Esophagus muscularis mucosa (tissue), 4 donors: ENCODE measurements at regions not wholly inside any gene's neighbourhood (a gene's known extent, or its start where the extent isn't known, plus 50 kb on each side); places are given as distances from the start of the nearest gene placed in this dataset.

ENCODE experiments used
- DNase-seq: peaks from one replicate; pipeline ENCODE4 v3.0.0-alpha.2; 2017; ENCODE audit errors: extremely low spot score
- H3K27ac ChIP-seq, 4 donors: fragments of 200-600 bp; sonication (generic); replicated peaks in 1 of 4; 1 replicate in 3 of 4; 2 replicates in 1 of 4; pipeline ENCODE4 v1.5.1; 2016 to 2019; ENCODE audit warnings: mild to moderate bottlenecking in 1 of 4
- H3K27me3 ChIP-seq, 4 donors: fragments of 200-600 bp; sonication (generic); one replicate each; pipeline versions ENCODE4 v1.5.1 to v1.6.0; 2016 to 2019
- H3K36me3 ChIP-seq, 4 donors: fragments of 200-600 bp; sonication (generic); one replicate each; pipeline ENCODE4 v1.5.1; 2016 to 2019
- H3K4me1 ChIP-seq, 4 donors: fragments of 200-600 bp; sonication (generic); one replicate each; pipeline ENCODE4 v1.5.1; 2016 to 2019
- H3K4me3 ChIP-seq, 4 donors: fragments of 200-600 bp; sonication (generic); 1 replicate in 2 of 4; 2 replicates in 2 of 4; pipeline ENCODE4 v1.5.1; 2016 to 2019; ENCODE audit warnings: mild to moderate bottlenecking in 4 of 4, moderate library complexity in 1 of 4
- H3K9me3 ChIP-seq, 4 donors: fragments of 200-600 bp; sonication (generic); 1 replicate in 3 of 4; 2 replicates in 1 of 4; pipeline ENCODE4 v1.5.1; 2016 to 2019
- EP300 ChIP-seq: sonication (generic); formaldehyde crosslinking; IDR thresholded peaks from one replicate; pipeline ENCODE4 v1.6.1; 2017; ENCODE audit warnings: antibody characterized with exemption
- POLR2A ChIP-seq: fragments of 450-650 bp; IDR thresholded peaks from one replicate; pipeline ENCODE4 v1.6.1; 2017; ENCODE audit warnings: antibody characterized with exemption, moderate library complexity, mild to moderate bottlenecking, low read depth
- POLR2AphosphoS5 ChIP-seq, 2 donors: sonication (generic); formaldehyde crosslinking; IDR thresholded peaks; one replicate each; pipeline ENCODE4 v1.6.1; 2017; ENCODE audit warnings: antibody characterized with exemption in 2 of 2
- WGBS: methylation state at CpG from one replicate; pipeline ENCODE4 v1.1.5; 2018; 5-methylcytosine and 5-hydroxymethylcytosine counted together
- intact Hi-C: fragments of 100-400 bp; cut with DNase I; formaldehyde crosslinking; loops from one replicate; pipeline ENCODE4 v1.15.1; 2023
- TF ChIP-seq, protein P1 (sequence below), 3 experiments: fragments of 200-600 bp in 2 of 3; fragments of 450-650 bp in 1 of 3; sonication (generic) in 2 of 3; IDR thresholded peaks; one replicate each; pipeline ENCODE4 v1.5.1; 2017 to 2019; ENCODE audit warnings: antibody characterized with exemption in 3 of 3, mild to moderate bottlenecking in 2 of 3, moderate library complexity in 1 of 3

DNA sequence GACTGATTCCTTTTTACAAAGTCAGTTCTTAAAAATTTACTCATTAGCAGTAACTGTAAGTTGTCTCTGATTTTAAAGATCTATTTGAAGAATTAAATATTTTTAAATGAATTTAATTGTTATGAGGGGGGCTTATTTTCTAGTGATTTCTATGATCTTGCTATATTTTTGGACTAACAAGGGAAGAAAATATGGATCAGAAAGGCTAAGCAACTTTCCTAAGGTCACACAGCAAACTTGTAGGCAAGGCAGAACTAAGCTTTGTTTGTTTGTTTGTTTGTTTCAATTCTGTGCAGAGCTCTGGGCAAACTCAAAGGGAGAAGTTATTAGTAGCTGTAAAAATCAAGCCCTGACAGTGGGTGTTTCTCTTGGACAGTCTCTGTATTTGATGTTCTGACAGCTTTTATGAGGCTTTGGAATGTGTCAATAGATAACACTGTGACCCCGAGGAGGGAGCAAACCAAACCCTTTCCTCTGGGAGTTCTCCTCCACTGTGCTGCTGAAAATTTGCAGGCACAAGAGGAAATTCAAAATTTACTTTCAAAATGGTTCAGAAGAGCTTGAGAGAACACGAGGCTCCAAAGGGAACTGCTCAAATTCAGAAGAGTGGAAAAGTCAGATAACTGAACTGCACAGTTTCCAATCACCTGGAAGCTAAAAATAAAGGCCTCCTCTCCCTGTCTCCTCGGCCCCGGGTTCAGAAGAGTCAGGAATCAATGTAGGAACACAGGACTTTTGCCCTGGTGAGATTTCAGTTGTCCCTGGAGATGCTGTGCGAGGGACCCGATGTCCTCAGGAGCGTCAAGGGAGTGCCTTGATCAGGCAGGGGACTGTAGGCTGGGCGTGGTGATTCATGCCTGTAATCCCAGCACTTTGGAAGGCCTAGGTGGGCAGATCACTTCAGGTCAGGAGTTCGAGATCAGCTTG lies 325.7 kb downstream of the GATA3 start:
- 50% methylated on average over 8 of the region's 9 CpGs for WGBS
- H3K4me3 ChIP-seq, result no peak overlapping the region
- intact Hi-C loops, result no loop called here

GRCh38 chr10:8380833-8381496 lies 326.5 kb downstream of the GATA3 start:
- Histone ChIP-seq H3K36me3 (no peaks in the 10 kb centered on the region), H3K27me3 (no peaks in the 10 kb centered on the region), H3K27ac (no peak overlapping the region), H3K9me3 (no peaks in the 10 kb centered on the region), H3K4me3 (no peak overlapping the region), H3K4me1 (peaks cover 0 to 7% (median 0%) of the 10 kb centered on the region in 4 donors)
- no peak for DNase-seq
- intact Hi-C loops, result no loop called here
- 91% methylated on average over 3 of the region's 3 CpGs for WGBS
- TF ChIP-seq, protein P1, sequence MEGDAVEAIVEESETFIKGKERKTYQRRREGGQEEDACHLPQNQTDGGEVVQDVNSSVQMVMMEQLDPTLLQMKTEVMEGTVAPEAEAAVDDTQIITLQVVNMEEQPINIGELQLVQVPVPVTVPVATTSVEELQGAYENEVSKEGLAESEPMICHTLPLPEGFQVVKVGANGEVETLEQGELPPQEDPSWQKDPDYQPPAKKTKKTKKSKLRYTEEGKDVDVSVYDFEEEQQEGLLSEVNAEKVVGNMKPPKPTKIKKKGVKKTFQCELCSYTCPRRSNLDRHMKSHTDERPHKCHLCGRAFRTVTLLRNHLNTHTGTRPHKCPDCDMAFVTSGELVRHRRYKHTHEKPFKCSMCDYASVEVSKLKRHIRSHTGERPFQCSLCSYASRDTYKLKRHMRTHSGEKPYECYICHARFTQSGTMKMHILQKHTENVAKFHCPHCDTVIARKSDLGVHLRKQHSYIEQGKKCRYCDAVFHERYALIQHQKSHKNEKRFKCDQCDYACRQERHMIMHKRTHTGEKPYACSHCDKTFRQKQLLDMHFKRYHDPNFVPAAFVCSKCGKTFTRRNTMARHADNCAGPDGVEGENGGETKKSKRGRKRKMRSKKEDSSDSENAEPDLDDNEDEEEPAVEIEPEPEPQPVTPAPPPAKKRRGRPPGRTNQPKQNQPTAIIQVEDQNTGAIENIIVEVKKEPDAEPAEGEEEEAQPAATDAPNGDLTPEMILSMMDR (IDR thresholded peaks at IDR 0.05), result no peak
- no peak for TF ChIP-seq EP300
- no peak for TF ChIP-seq POLR2AphosphoS5 (IDR thresholded peaks at IDR 0.05)
- no peak for TF ChIP-seq POLR2A

More for the DNA sequence above, 325.7 kb downstream of the GATA3 start:
- TF ChIP-seq, protein P1 (IDR thresholded peaks at IDR 0.05), result no peak
- TF ChIP-seq EP300, result no peak
- TF ChIP-seq POLR2AphosphoS5 (IDR thresholded peaks at IDR 0.05), result no peak
- TF ChIP-seq POLR2A, result no peak
- Histone ChIP-seq H3K27ac (no peak overlapping the region), H3K4me1 (peaks cover 0 to 7% (median 0%) of the 10 kb centered on the region in 4 donors), H3K9me3 (no peaks in the 10 kb centered on the region), H3K27me3 (no peaks in the 10 kb centered on the region), H3K36me3 (no peaks in the 10 kb centered on the region)
- DNase-seq, result no peak

- no peak for DNase-seq
- H3K4me1 ChIP-seq, result no peaks in the 10 kb centered on the region
- no peaks in the 10 kb centered on the region for H3K36me3 ChIP-seq
- H3K4me3 ChIP-seq, result no peak overlapping the region
- no peak overlapping the region for H3K27ac ChIP-seq
- peaks cover 0 to 5% (median 0%) of the 10 kb centered on the region in 4 donors for H3K9me3 ChIP-seq
- WGBS, result 93% methylated on average over 8 of the region's 8 CpGs
- no peaks in the 10 kb centered on the region for H3K27me3 ChIP-seq
- TF ChIP-seq POLR2AphosphoS5 (IDR thresholded peaks at IDR 0.05) (no peak), POLR2A (no peak), EP300 (no peak)
- TF ChIP-seq, protein P1 (IDR thresholded peaks at IDR 0.05), result no peak
- intact Hi-C loops, result no loop called here
Measured at GRCh38 chr10:8386781-8387180, 332.3 kb downstream of the GATA3 start.

DNA sequence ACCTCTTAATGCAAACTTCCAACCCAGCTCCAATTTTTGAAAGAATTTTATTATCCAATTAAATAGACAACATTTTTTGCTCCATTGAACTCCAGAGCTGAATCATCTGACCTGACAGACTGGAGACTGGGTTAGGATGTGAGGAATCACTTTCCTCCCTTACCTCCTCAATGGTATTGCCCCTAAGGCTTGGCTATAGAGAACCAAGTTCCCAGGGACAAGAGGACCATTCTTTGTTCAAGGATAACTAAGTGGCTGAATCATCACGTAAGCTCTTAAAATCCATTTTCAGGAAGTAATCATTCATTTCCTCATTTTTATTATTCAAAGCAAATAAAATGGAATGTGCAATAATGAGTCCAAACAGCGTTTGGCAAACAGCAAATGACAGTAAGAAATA lies 335.1 kb downstream of the GATA3 start:
- intact Hi-C loops, result no loop called here
- H3K27me3 ChIP-seq, result peaks cover 0 to 6% (median 0%) of the 10 kb centered on the region in 4 donors
- 59% methylated on average over 2 of the region's 2 CpGs for WGBS
- no peak overlapping the region for H3K4me3 ChIP-seq
- no peak for DNase-seq
- H3K4me1 ChIP-seq, result no peaks in the 10 kb centered on the region
- no peaks in the 10 kb centered on the region for H3K36me3 ChIP-seq
- H3K9me3 ChIP-seq, result peaks cover 0 to 5% (median 0%) of the 10 kb centered on the region in 4 donors
- no peak overlapping the region for H3K27ac ChIP-seq
- TF ChIP-seq EP300, result no peak

GRCh38 chr10:8392216-8392615 lies 337.7 kb downstream of the GATA3 start:
- intact Hi-C loops, result no loop called here
- 74% methylated on average over 2 of the region's 2 CpGs for whole genome bisulfite sequencing
- TF ChIP-seq, protein P1 (IDR thresholded peaks at IDR 0.05), result no peak
- TF ChIP-seq EP300, result no peak
- no peak for TF ChIP-seq POLR2AphosphoS5 (IDR thresholded peaks at IDR 0.05)
- TF ChIP-seq POLR2A, result no peak
- Histone ChIP-seq H3K9me3 (peaks cover 0 to 5% (median 0%) of the 10 kb centered on the region in 4 donors), H3K27ac (no peak overlapping the region), H3K4me3 (no peak overlapping the region), H3K27me3 (peaks cover 0 to 6% (median 0%) of the 10 kb centered on the region in 4 donors), H3K36me3 (no peaks in the 10 kb centered on the region), H3K4me1 (no peaks in the 10 kb centered on the region)
- DNase-seq, result no peak
